HUES48 (cell line): ENCODE measurements at regions not wholly inside any gene's neighbourhood (a gene's known extent, or its start where the extent isn't known, plus 50 kb on each side); places are given as distances from the start of the nearest gene placed in this dataset.

ENCODE experiments used
- H3K27ac ChIP-seq: one replicate; pipeline ENCODE4 v1.7.0; 2013; ENCODE audit warnings: low read depth, low read length, inconsistent platforms
- H3K27me3 ChIP-seq: 2 replicates; pipeline ENCODE4 v1.6.1; 2013; ENCODE audit warnings: mild to moderate bottlenecking, low read length; ENCODE audit not compliant: control insufficient read depth, insufficient read depth
- H3K36me3 ChIP-seq: 2 replicates; pipeline ENCODE4 v1.6.1; 2013; ENCODE audit warnings: low read length; ENCODE audit not compliant: control insufficient read depth, insufficient read depth
- H3K4me1 ChIP-seq: 2 replicates; pipeline ENCODE4 v1.6.1; 2013; ENCODE audit warnings: mild to moderate bottlenecking, low read length; ENCODE audit not compliant: control insufficient read depth, insufficient read depth
- H3K4me3 ChIP-seq: 2 replicates; pipeline ENCODE4 v1.5.1; 2013; ENCODE audit warnings: mild to moderate bottlenecking, low read depth, low read length
- H3K9ac ChIP-seq: 2 replicates; pipeline ENCODE4 v1.6.1; 2013; ENCODE audit warnings: mild to moderate bottlenecking, low read depth, low read length, moderate library complexity
- H3K9me3 ChIP-seq: 2 replicates; pipeline ENCODE4 v1.6.1; 2013; ENCODE audit warnings: low read length; ENCODE audit not compliant: control insufficient read depth, insufficient read depth

DNA sequence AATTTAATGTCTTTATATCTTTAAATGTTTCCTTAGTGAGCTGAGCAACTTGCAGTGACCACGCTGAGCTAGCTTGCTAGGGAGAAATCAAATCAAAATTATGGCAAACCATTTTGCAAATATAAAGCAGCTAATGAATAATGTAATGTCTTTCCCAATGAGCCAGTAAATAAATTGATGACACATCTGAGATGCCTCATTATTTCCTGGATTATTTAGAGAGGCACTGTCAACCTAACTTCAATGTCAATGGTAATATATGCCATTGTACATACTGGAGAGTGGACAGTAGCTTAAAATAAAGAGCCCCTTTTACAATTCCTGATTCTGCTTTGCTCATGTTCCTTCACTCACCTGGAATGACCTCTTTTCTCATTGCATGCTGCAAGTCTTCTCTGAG, 182.6 kb downstream of the PHLDA1 start:
- Histone ChIP-seq H3K9ac (no peak overlapping the region), H3K4me1 (peaks cover 11% of the 10 kb centered on the region), H3K27me3 (no peaks in the 10 kb centered on the region), H3K27ac (no peak overlapping the region), H3K4me3 (no peak overlapping the region), H3K9me3 (no peaks in the 10 kb centered on the region), H3K36me3 (no peaks in the 10 kb centered on the region)

DNA sequence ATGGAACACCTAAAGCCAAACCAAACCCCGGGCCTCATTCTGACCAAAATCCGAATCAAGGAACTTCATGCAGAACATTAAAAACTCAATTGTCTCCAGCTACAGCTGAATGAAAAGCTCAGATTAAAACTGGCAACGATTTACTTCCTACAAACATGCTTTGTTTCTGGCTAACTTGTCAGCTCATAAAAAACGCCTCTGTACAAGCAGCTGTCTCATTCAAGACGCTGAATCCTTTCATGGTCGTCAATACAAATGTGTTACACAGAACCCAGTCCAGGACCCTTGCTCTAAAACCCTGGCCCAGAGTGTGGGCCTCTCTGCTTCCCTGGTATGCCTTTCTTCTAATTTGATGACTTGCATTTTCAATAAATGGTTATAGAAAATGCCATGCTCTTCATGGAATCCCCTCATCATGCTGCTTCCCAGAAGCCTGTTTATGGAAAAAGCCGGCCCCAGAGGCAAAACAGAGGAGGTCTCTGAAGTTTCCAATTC, 183.1 kb downstream of the PHLDA1 start:
- Histone ChIP-seq H3K4me3 (no peak overlapping the region), H3K36me3 (no peaks in the 10 kb centered on the region), H3K9me3 (no peaks in the 10 kb centered on the region), H3K9ac (no peak overlapping the region), H3K27ac (no peak overlapping the region), H3K27me3 (no peaks in the 10 kb centered on the region), H3K4me1 (peaks cover 6% of the 10 kb centered on the region)

DNA sequence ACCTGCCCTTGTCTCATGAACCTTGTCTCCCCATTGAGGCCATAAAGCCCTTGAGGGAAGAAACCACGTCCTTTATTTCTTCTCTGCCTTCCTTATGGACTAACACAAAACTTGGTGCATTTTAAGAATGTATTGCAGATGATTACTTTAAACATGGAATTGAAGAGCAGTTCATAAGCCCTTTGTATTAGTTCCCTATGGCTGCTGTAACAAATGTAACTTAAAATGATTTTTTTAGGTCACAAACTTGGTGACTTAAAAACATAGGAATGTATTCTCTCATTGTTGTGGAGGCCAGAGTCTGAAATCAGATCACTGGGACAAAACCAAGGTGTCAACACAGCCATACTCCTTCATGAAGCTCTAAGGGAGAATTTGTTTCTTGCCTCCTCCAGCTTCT, 185.5 kb downstream of the PHLDA1 start:
- H3K9me3 ChIP-seq: no peaks in the 10 kb centered on the region
- no peak overlapping the region for H3K4me3 ChIP-seq
- H3K9ac ChIP-seq: no peak overlapping the region
- no peaks in the 10 kb centered on the region for H3K27me3 ChIP-seq
- peaks cover 5% of the 10 kb centered on the region; the same call in 1 of the 2 replicates for H3K4me1 ChIP-seq
- no peaks in the 10 kb centered on the region for H3K36me3 ChIP-seq
- H3K27ac ChIP-seq: no peak overlapping the region

DNA sequence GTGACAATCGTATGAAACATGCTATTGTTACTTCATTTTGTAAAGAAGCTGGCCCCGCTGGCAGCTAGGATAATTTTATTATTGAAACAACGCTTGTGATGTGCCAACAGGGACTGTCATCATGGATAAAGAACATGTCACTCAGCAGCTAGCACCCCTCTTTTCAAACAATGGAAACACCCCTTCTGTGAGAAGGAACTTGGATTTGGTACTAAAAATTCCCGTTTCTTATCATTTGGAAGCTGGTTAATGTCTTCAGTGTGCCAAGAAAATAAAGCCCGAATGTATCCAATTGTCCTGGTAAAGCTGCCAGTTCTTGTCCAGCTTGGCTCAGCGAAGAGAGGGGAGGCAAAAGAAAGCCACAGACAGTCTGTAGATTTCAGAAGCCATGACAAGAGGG, 186.6 kb downstream of the PHLDA1 start:
- Histone ChIP-seq H3K9me3 (no peaks in the 10 kb centered on the region), H3K4me3 (no peak overlapping the region), H3K36me3 (no peaks in the 10 kb centered on the region), H3K4me1 (no peaks in the 10 kb centered on the region), H3K9ac (no peak overlapping the region), H3K27me3 (no peaks in the 10 kb centered on the region), H3K27ac (no peak overlapping the region)

DNA sequence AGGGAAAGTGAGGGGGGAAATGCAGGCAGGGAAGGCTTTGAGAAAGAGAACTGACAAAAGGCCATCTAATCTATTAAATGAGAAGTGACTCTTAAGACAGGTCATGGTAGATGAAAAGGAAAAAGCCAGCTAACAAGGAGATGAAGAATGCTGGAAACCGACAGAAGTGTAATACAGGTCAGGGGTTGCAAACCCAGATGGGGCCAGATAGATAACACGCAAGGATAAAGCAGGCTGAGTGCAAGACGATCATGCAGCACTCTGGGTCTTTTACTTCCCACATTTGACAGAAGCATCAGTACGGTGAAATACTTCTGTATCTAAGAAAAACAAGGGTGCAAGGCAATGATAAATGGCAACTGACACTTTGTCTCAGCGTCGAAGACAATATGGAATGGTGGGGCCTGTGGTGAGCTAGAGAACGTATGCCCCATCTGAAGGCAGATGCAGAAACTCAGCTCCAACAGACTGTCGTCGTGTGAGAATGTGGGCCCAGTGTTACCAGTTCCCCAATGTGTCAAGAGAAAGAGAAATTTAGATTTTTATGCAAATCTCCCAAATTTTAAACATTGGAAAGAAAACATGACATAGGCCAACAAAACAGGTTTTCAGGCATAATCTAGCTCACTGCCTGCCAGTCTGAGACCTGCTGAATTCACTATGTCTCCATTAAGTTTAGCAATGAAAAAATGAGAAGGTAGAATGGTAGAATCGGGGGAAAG, 187.4 kb downstream of the PHLDA1 start:
- H3K27ac ChIP-seq: no peak overlapping the region
- H3K9ac ChIP-seq: no peak overlapping the region
- no peaks in the 10 kb centered on the region for H3K36me3 ChIP-seq
- no peaks in the 10 kb centered on the region for H3K4me1 ChIP-seq
- no peaks in the 10 kb centered on the region for H3K27me3 ChIP-seq
- no peaks in the 10 kb centered on the region for H3K9me3 ChIP-seq
- H3K4me3 ChIP-seq: no peak overlapping the region

DNA sequence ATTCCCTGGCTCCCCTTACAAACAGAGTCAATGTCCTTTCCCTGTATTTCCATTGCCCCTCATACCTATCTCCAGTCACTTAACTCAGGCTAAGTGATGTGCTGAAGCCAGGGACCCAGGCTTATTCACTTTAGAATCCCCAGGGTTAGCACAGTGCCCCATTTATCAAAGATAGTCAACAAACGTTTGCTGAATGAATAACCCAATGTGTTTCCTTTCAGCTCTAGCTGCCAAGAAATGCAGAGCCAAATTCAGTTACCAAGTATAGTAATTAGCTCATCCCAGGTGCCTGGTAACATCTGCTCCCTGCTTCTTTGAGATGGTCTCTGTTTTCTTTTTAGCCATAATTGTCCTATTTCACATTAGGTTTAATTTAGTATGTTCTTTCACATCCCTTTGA, 189.5 kb downstream of the PHLDA1 start:
- no peak overlapping the region for H3K9ac ChIP-seq
- no peak overlapping the region for H3K27ac ChIP-seq
- H3K9me3 ChIP-seq: no peaks in the 10 kb centered on the region
- no peaks in the 10 kb centered on the region for H3K4me1 ChIP-seq
- no peak overlapping the region for H3K4me3 ChIP-seq
- H3K36me3 ChIP-seq: no peaks in the 10 kb centered on the region
- H3K27me3 ChIP-seq: no peaks in the 10 kb centered on the region

DNA sequence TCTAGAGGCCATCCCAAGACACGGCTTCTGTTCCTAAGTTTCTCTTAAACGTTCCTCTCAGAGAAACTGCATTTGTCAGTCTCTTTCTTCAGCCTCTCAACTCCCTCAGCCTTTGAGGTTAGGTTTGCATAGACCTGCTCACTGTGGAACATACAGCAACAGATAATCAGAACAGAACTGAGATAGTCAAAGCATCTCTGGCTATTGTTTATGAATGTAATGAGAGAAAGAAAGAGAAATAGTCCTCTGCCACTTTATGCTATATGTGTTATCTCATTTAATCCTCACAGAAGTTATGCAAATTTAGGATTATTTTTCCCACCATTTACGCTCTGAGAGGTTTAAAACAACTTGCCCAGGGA, 190.6 kb downstream of the PHLDA1 start:
- H3K4me1 ChIP-seq: no peaks in the 10 kb centered on the region
- H3K4me3 ChIP-seq: no peak overlapping the region
- H3K9me3 ChIP-seq: no peaks in the 10 kb centered on the region
- no peak overlapping the region for H3K27ac ChIP-seq
- no peak overlapping the region for H3K9ac ChIP-seq
- H3K27me3 ChIP-seq: no peaks in the 10 kb centered on the region
- H3K36me3 ChIP-seq: no peaks in the 10 kb centered on the region

DNA sequence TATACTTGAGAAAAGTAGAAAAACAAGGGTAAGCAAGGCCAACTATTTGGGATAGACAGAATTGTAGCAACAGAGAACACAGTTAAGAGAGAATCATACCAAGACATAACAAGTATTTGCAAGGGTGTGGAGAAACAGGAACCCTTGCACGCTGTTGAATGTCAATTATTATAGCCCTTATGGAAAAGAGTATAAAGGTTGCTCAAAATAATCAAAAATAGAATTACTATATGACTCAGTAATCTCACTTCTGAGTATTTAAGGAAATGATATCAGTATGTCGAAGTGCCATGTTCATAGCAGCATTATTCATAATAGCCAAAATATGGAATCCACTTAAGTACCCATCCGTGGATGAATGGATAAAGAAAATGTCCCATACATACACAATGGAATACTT, 193.3 kb downstream of the PHLDA1 start:
- H3K9ac ChIP-seq: no peak overlapping the region
- no peak overlapping the region for H3K4me3 ChIP-seq
- H3K9me3 ChIP-seq: no peaks in the 10 kb centered on the region
- no peaks in the 10 kb centered on the region for H3K36me3 ChIP-seq
- H3K27me3 ChIP-seq: no peaks in the 10 kb centered on the region
- H3K27ac ChIP-seq: no peak overlapping the region
- H3K4me1 ChIP-seq: no peaks in the 10 kb centered on the region

DNA sequence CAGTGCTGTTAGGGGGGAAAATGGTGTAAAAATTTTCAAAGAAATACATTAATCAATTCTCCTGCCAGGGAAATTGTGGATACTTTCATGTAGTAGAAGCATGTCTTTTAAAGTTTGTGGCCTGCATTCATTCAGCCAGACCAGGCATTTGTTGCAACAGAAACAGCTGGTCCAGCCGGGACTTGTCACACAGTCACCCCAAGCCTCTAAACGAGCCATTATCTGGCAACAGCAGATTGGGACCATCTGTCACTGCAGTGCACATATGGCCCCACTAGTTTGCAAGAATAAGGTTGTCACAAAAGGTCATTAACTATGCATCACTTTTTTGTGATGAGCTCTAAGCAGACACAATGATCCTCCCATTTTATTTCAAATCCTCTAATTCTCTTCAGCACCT, 193.9 kb downstream of the PHLDA1 start:
- H3K27me3 ChIP-seq: no peaks in the 10 kb centered on the region
- no peaks in the 10 kb centered on the region for H3K36me3 ChIP-seq
- H3K27ac ChIP-seq: no peak overlapping the region
- no peaks in the 10 kb centered on the region for H3K4me1 ChIP-seq
- H3K9ac ChIP-seq: no peak overlapping the region
- no peak overlapping the region for H3K4me3 ChIP-seq
- H3K9me3 ChIP-seq: no peaks in the 10 kb centered on the region

DNA sequence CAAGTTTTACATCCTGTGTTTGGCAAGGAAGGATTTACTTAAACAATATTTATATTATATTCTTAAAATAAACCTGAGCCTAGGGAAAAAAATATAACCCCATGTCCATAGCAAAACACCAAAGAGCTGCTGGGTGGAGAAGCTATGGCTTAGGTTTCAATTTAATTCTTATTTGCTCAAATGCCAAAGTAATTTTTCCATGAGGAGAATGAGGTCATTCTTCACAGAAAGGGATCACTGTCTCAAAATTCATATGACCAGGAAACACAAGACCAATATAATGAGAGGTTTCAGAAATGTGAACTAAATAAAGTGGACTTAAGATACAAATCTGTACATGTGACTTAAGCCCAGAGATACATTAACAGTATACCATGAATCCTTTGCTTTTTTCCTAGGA, 195.0 kb downstream of the PHLDA1 start:
- no peaks in the 10 kb centered on the region for H3K9me3 ChIP-seq
- H3K27ac ChIP-seq: no peak overlapping the region
- H3K27me3 ChIP-seq: no peaks in the 10 kb centered on the region
- H3K36me3 ChIP-seq: no peaks in the 10 kb centered on the region
- no peak overlapping the region for H3K4me3 ChIP-seq
- no peak overlapping the region for H3K9ac ChIP-seq
- no peaks in the 10 kb centered on the region for H3K4me1 ChIP-seq

DNA sequence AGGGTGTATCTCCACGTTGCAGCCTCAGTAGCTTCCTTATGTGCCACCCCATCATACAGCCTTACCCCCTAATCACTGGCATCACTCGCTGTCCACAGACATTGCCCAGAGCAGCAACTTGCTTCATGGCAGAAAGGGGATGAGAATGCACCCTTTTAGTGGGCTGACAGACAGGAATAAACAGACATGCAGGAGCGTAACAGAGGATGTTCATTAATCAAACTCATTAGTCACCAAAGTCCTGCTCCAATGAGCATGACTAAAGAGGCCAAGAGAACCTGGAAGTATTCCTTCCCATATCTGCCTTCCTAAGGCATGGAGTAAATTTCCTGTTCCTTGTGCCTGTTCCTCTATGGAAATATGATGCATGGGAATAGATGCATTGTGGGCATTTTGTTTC, 197.0 kb downstream of the PHLDA1 start:
- Histone ChIP-seq H3K36me3 (no peaks in the 10 kb centered on the region), H3K27ac (no peak overlapping the region), H3K27me3 (no peaks in the 10 kb centered on the region), H3K9ac (no peak overlapping the region), H3K4me1 (no peaks in the 10 kb centered on the region), H3K9me3 (no peaks in the 10 kb centered on the region), H3K4me3 (no peak overlapping the region)
